ENCODE measurements at regions not wholly inside any gene's neighbourhood (a gene's known extent, or its start where the extent isn't known, plus 50 kb on each side); places are given as distances from the start of the nearest gene placed in this dataset.
"Not testable (repeated sequence)": the region's sequence is repeated elsewhere in the genome, so short reads cannot be mapped to it uniquely, and the experiment has no call there.

- no peak overlapping the region for H3K9ac ChIP-seq (ENCODE audit: insufficient read length)
- H3K4me3 ChIP-seq, result no peak overlapping the region
- no peaks in the 10 kb centered on the region for H3K36me3 ChIP-seq (ENCODE audit: insufficient read depth, low read length)
- H3K27ac ChIP-seq, result no peak overlapping the region
- DNase-seq (ENCODE audit: low read depth, low spot score), result no peak
- no peaks in the 10 kb centered on the region for H3K9me3 ChIP-seq (ENCODE audit: low read depth, low read length)
- TF ChIP-seq POLR2AphosphoS5 (IDR thresholded peaks at IDR 0.05; ENCODE audit: borderline replicate concordance, low read depth, low read length) (no peak), FOXP2 (optimal IDR thresholded peaks at IDR 0.05; ENCODE audit: control extremely low read depth, extremely low read length, insufficient read depth) (no peak), EZH2 (IDR thresholded peaks at IDR 0.05) (no peak)
Measured at GRCh38 chr2:153557714-153558113, 79.2 kb upstream of the RPRM start.

GRCh38 chr2:153558247-153558646 is 79.7 kb upstream of the RPRM start:
- TF ChIP-seq POLR2AphosphoS5 (IDR thresholded peaks at IDR 0.05; ENCODE audit: borderline replicate concordance, low read depth, low read length) (no peak), EZH2 (IDR thresholded peaks at IDR 0.05) (no peak), FOXP2 (optimal IDR thresholded peaks at IDR 0.05; ENCODE audit: control extremely low read depth, extremely low read length, insufficient read depth) (no peak)
- no peak overlapping the region for H3K4me3 ChIP-seq
- no peaks in the 10 kb centered on the region for H3K9me3 ChIP-seq (ENCODE audit: low read depth, low read length)
- no peak overlapping the region for H3K9ac ChIP-seq (ENCODE audit: insufficient read length)
- H3K36me3 ChIP-seq (ENCODE audit: insufficient read depth, low read length), result no peaks in the 10 kb centered on the region
- DNase-seq (ENCODE audit: low read depth, low spot score), result no peak
- H3K27ac ChIP-seq, result no peak overlapping the region

- no peak overlapping the region for H3K4me3 ChIP-seq
- no peak overlapping the region for H3K27ac ChIP-seq
- no peaks in the 10 kb centered on the region for H3K9me3 ChIP-seq (ENCODE audit: low read depth, low read length)
- H3K9ac ChIP-seq (ENCODE audit: insufficient read length), result no peak overlapping the region
- TF ChIP-seq FOXP2 (optimal IDR thresholded peaks at IDR 0.05; ENCODE audit: control extremely low read depth, extremely low read length, insufficient read depth) (no peak), POLR2AphosphoS5 (IDR thresholded peaks at IDR 0.05; ENCODE audit: borderline replicate concordance, low read depth, low read length) (no peak)
- no peak for DNase-seq (ENCODE audit: low read depth, low spot score)
- no peaks in the 10 kb centered on the region for H3K36me3 ChIP-seq (ENCODE audit: insufficient read depth, low read length)
Measured at GRCh38 chr2:153567367-153567766, 88.8 kb upstream of the RPRM start.

GRCh38 chr2:153568105-153568504 is 89.5 kb upstream of the RPRM start:
- DNase-seq (ENCODE audit: low read depth, low spot score), result no peak
- H3K9me3 ChIP-seq (ENCODE audit: low read depth, low read length), result no peaks in the 10 kb centered on the region
- no peak overlapping the region for H3K9ac ChIP-seq (ENCODE audit: insufficient read length)
- H3K36me3 ChIP-seq (ENCODE audit: insufficient read depth, low read length), result no peaks in the 10 kb centered on the region
- no peak overlapping the region for H3K4me3 ChIP-seq
- TF ChIP-seq FOXP2 (optimal IDR thresholded peaks at IDR 0.05; ENCODE audit: control extremely low read depth, extremely low read length, insufficient read depth) (no peak), POLR2AphosphoS5 (IDR thresholded peaks at IDR 0.05; ENCODE audit: borderline replicate concordance, low read depth, low read length) (no peak), EZH2 (IDR thresholded peaks at IDR 0.05) (no peak)
- H3K27ac ChIP-seq, result no peak overlapping the region

GRCh38 chr2:153575171-153575853 is 96.8 kb upstream of the RPRM start:
- DNase-seq (ENCODE audit: low read depth, low spot score), result no peak

GRCh38 chr2:153584244-153584643 is 105.7 kb upstream of the RPRM start:
- Histone ChIP-seq H3K4me3 (no peak overlapping the region), H3K27ac (no peak overlapping the region), H3K9me3 (ENCODE audit: low read depth, low read length) (no peaks in the 10 kb centered on the region), H3K36me3 (ENCODE audit: insufficient read depth, low read length) (no peaks in the 10 kb centered on the region), H3K9ac (ENCODE audit: insufficient read length) (no peak overlapping the region)
- no peak for DNase-seq (ENCODE audit: low read depth, low spot score)
- TF ChIP-seq POLR2AphosphoS5 (IDR thresholded peaks at IDR 0.05; ENCODE audit: borderline replicate concordance, low read depth, low read length), result no peak
- no peak for TF ChIP-seq EZH2 (IDR thresholded peaks at IDR 0.05)
- no peak for TF ChIP-seq FOXP2 (optimal IDR thresholded peaks at IDR 0.05; ENCODE audit: control extremely low read depth, extremely low read length, insufficient read depth)

More at GRCh38 chr2:153575171-153575853, 96.8 kb upstream of the RPRM start:
- no peaks in the 10 kb centered on the region for H3K36me3 ChIP-seq (ENCODE audit: insufficient read depth, low read length)
- H3K9ac ChIP-seq (ENCODE audit: insufficient read length), result no peak overlapping the region
- no peak overlapping the region for H3K4me3 ChIP-seq
- H3K9me3 ChIP-seq (ENCODE audit: low read depth, low read length), result no peaks in the 10 kb centered on the region
- TF ChIP-seq FOXP2 (optimal IDR thresholded peaks at IDR 0.05; ENCODE audit: control extremely low read depth, extremely low read length, insufficient read depth) (no peak), POLR2AphosphoS5 (IDR thresholded peaks at IDR 0.05; ENCODE audit: borderline replicate concordance, low read depth, low read length) (no peak), EZH2 (IDR thresholded peaks at IDR 0.05) (no peak)
- H3K27ac ChIP-seq, result no peak overlapping the region

- TF ChIP-seq FOXP2 (optimal IDR thresholded peaks at IDR 0.05; ENCODE audit: control extremely low read depth, extremely low read length, insufficient read depth), result no peak
- TF ChIP-seq EZH2 (IDR thresholded peaks at IDR 0.05), result no peak
- no peak for TF ChIP-seq POLR2AphosphoS5 (IDR thresholded peaks at IDR 0.05; ENCODE audit: borderline replicate concordance, low read depth, low read length)
- Histone ChIP-seq H3K4me3 (no peak overlapping the region), H3K9ac (ENCODE audit: insufficient read length) (no peak overlapping the region), H3K9me3 (ENCODE audit: low read depth, low read length) (no peaks in the 10 kb centered on the region), H3K36me3 (ENCODE audit: insufficient read depth, low read length) (no peaks in the 10 kb centered on the region), H3K27ac (no peak overlapping the region)
- DNase-seq (ENCODE audit: low read depth, low spot score), result no peak
Measured at GRCh38 chr2:153588408-153588807, 109.8 kb upstream of the RPRM start.

- Histone ChIP-seq H3K4me3 (no peak overlapping the region), H3K27ac (no peak overlapping the region), H3K36me3 (ENCODE audit: insufficient read depth, low read length) (no peaks in the 10 kb centered on the region), H3K9ac (ENCODE audit: insufficient read length) (no peak overlapping the region), H3K9me3 (ENCODE audit: low read depth, low read length) (no peaks in the 10 kb centered on the region)
- no peak for DNase-seq (ENCODE audit: low read depth, low spot score)
- TF ChIP-seq EZH2 (IDR thresholded peaks at IDR 0.05) (no peak), FOXP2 (optimal IDR thresholded peaks at IDR 0.05; ENCODE audit: control extremely low read depth, extremely low read length, insufficient read depth) (no peak), POLR2AphosphoS5 (IDR thresholded peaks at IDR 0.05; ENCODE audit: borderline replicate concordance, low read depth, low read length) (no peak)
Measured at GRCh38 chr2:153589586-153589985, 111.0 kb upstream of the RPRM start.

GRCh38 chr2:153593086-153593485 is 114.5 kb upstream of the RPRM start:
- not testable (repeated sequence) for H3K9ac ChIP-seq (ENCODE audit: insufficient read length); H3K27ac ChIP-seq; H3K9me3 ChIP-seq (ENCODE audit: low read depth, low read length); H3K36me3 ChIP-seq (ENCODE audit: insufficient read depth, low read length); DNase-seq (ENCODE audit: low read depth, low spot score); H3K4me3 ChIP-seq

Data from SK-N-MC (cell line).